SK-N-SH treated with all-trans-retinoic acid at 6 μM for 48 hours (cell line): ENCODE measurements at regions not wholly inside any gene's neighbourhood (a gene's known extent, or its start where the extent isn't known, plus 50 kb on each side); places are given as distances from the start of the nearest gene placed in this dataset.

Experiments
- ATAC-seq: fragments of 200-7000 bp; cut with Tn5 transposase; 3 replicates; pipeline ENCODE4 v1.9.1; 2020; ENCODE audit warnings: mild to moderate bottlenecking, moderate library complexity
- ARNTL ChIP-seq: fragments of 450-650 bp; formaldehyde crosslinking; IDR thresholded peaks from 2 replicates; pipeline ENCODE4 v1.5.0; 2020; ENCODE audit warnings: low read depth, mild to moderate bottlenecking, moderate library complexity, borderline replicate concordance
- CSDC2 ChIP-seq: fragments of 250-450 bp; sonication (Bioruptor Pico); IDR thresholded peaks from 2 replicates; pipeline ENCODE4 v1.5.0; 2020; ENCODE audit warnings: mild to moderate bottlenecking, moderate library complexity
- ESRRG ChIP-seq: fragments of 250-450 bp; sonication (Bioruptor Pico); IDR thresholded peaks from 2 replicates; pipeline ENCODE4 v1.6.1; 2021; ENCODE audit warnings: mild to moderate bottlenecking
- GLIS3 ChIP-seq: fragments of 250-450 bp; sonication (Bioruptor Pico); IDR thresholded peaks from 2 replicates; pipeline ENCODE4 v1.5.0; 2020; ENCODE audit warnings: mild to moderate bottlenecking, moderate library complexity
- OSR1 ChIP-seq: fragments of 250-450 bp; sonication (Bioruptor Pico); IDR thresholded peaks from 2 replicates; pipeline ENCODE4 v1.8.0; 2022; ENCODE audit warnings: moderate library complexity, mild to moderate bottlenecking, inconsistent platforms
- PATZ1 ChIP-seq: fragments of 250-450 bp; sonication (Bioruptor Pico); IDR thresholded peaks from 2 replicates; pipeline ENCODE4 v1.8.0; 2020; ENCODE audit warnings: mild to moderate bottlenecking, moderate library complexity, borderline replicate concordance
- POU6F1 ChIP-seq: fragments of 250-450 bp; sonication (Bioruptor Pico); IDR thresholded peaks from 2 replicates; pipeline ENCODE4 v1.8.0; 2021; ENCODE audit warnings: low read depth, mild to moderate bottlenecking, moderate library complexity, borderline replicate concordance
- PPARA ChIP-seq: fragments of 250-450 bp; sonication (Bioruptor Pico); IDR thresholded peaks from 2 replicates; pipeline ENCODE4 v1.5.0; 2020; ENCODE audit warnings: mild to moderate bottlenecking, borderline replicate concordance
- SNAI2 ChIP-seq: fragments of 250-450 bp; sonication (Bioruptor Pico); IDR thresholded peaks from 2 replicates; pipeline ENCODE4 v1.5.0; 2020; ENCODE audit warnings: mild to moderate bottlenecking, moderate library complexity
- TCF4 ChIP-seq: fragments of 250-450 bp; sonication (Bioruptor Pico); IDR thresholded peaks from 2 replicates; pipeline ENCODE4 v1.8.0; 2021; ENCODE audit warnings: mild to moderate bottlenecking, moderate library complexity, borderline replicate concordance
- ZC3H10 ChIP-seq: fragments of 250-450 bp; sonication (Bioruptor Pico); IDR thresholded peaks from 2 replicates; pipeline ENCODE4 v1.5.1; 2021; ENCODE audit warnings: mild to moderate bottlenecking, moderate library complexity
- ZNF565 ChIP-seq: fragments of 450-650 bp; formaldehyde crosslinking; conservative IDR thresholded peaks from 2 replicates; pipeline ENCODE4 v1.5.0; 2020; ENCODE audit warnings: low read depth, mild to moderate bottlenecking, moderate library complexity
- ZNF70 ChIP-seq: fragments of 450-650 bp; formaldehyde crosslinking; IDR thresholded peaks from 2 replicates; pipeline ENCODE4 v1.5.0; 2020; ENCODE audit warnings: mild to moderate bottlenecking, moderate library complexity
- ZNF8 ChIP-seq: fragments of 450-650 bp; formaldehyde crosslinking; IDR thresholded peaks from 2 replicates; pipeline ENCODE4 v1.5.0; 2020; ENCODE audit warnings: mild to moderate bottlenecking, moderate library complexity
- TF ChIP-seq, protein P1 (sequence below): fragments of 250-450 bp; sonication (Bioruptor Pico); IDR thresholded peaks from 2 replicates; pipeline ENCODE4 v1.5.0; 2020; ENCODE audit warnings: mild to moderate bottlenecking, moderate library complexity
- TF ChIP-seq, protein P2 (sequence below): fragments of 250-450 bp; sonication (Bioruptor Pico); IDR thresholded peaks from 2 replicates; pipeline ENCODE4 v1.5.1; 2021; ENCODE audit warnings: mild to moderate bottlenecking, moderate library complexity
- TF ChIP-seq, protein P3 (sequence below): fragments of 250-450 bp; sonication (Bioruptor Pico); IDR thresholded peaks from 2 replicates; pipeline ENCODE4 v1.5.1; 2020; ENCODE audit warnings: low read depth, mild to moderate bottlenecking, moderate library complexity

DNA sequence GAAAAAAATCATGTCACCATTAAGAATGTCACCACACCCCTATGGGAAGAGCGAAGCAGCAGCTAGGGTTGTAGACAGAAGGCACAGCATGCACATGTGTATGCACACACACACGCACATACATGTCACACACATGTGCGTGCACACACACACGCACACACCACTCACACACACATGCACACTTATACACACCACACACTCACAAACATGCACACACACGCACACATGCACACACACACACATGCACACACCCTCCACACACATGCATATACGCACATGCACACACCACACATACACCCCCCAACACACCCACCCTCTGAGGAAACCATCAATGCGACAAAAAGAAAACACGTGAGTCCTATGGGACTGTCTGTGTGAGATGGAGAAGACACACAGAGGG lies 205.4 kb downstream of the ENGASE start (continued):
- TF ChIP-seq, protein P1, sequence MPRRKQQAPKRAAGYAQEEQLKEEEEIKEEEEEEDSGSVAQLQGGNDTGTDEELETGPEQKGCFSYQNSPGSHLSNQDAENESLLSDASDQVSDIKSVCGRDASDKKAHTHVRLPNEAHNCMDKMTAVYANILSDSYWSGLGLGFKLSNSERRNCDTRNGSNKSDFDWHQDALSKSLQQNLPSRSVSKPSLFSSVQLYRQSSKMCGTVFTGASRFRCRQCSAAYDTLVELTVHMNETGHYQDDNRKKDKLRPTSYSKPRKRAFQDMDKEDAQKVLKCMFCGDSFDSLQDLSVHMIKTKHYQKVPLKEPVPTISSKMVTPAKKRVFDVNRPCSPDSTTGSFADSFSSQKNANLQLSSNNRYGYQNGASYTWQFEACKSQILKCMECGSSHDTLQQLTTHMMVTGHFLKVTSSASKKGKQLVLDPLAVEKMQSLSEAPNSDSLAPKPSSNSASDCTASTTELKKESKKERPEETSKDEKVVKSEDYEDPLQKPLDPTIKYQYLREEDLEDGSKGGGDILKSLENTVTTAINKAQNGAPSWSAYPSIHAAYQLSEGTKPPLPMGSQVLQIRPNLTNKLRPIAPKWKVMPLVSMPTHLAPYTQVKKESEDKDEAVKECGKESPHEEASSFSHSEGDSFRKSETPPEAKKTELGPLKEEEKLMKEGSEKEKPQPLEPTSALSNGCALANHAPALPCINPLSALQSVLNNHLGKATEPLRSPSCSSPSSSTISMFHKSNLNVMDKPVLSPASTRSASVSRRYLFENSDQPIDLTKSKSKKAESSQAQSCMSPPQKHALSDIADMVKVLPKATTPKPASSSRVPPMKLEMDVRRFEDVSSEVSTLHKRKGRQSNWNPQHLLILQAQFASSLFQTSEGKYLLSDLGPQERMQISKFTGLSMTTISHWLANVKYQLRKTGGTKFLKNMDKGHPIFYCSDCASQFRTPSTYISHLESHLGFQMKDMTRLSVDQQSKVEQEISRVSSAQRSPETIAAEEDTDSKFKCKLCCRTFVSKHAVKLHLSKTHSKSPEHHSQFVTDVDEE (CRISPR knock-in tag) = no peak
- TF ChIP-seq ZNF565 (CRISPR knock-in tag) = no peak
- TF ChIP-seq TCF4 = no peak
- no peak for TF ChIP-seq POU6F1 (CRISPR knock-in tag)
- TF ChIP-seq, protein P2, sequence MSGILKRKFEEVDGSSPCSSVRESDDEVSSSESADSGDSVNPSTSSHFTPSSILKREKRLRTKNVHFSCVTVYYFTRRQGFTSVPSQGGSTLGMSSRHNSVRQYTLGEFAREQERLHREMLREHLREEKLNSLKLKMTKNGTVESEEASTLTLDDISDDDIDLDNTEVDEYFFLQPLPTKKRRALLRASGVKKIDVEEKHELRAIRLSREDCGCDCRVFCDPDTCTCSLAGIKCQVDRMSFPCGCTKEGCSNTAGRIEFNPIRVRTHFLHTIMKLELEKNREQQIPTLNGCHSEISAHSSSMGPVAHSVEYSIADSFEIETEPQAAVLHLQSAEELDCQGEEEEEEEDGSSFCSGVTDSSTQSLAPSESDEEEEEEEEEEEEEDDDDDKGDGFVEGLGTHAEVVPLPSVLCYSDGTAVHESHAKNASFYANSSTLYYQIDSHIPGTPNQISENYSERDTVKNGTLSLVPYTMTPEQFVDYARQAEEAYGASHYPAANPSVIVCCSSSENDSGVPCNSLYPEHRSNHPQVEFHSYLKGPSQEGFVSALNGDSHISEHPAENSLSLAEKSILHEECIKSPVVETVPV = no peak
- TF ChIP-seq, all 23 proteins: peak for 0

- no peak for ATAC-seq
- TF ChIP-seq SNAI2 (CRISPR knock-in tag) = no peak
- no peak for TF ChIP-seq ZC3H10 (CRISPR knock-in tag)
- TF ChIP-seq CSDC2 (CRISPR knock-in tag) = no peak
- TF ChIP-seq ESRRG (CRISPR knock-in tag) = no peak
- no peak for TF ChIP-seq POU6F1 (CRISPR knock-in tag)
- TF ChIP-seq GLIS3 (CRISPR knock-in tag) = no peak
- TF ChIP-seq PPARA (CRISPR knock-in tag) = no peak
- TF ChIP-seq, protein P1 (CRISPR knock-in tag) = no peak
- no peak for TF ChIP-seq TCF4
- TF ChIP-seq, protein P3, sequence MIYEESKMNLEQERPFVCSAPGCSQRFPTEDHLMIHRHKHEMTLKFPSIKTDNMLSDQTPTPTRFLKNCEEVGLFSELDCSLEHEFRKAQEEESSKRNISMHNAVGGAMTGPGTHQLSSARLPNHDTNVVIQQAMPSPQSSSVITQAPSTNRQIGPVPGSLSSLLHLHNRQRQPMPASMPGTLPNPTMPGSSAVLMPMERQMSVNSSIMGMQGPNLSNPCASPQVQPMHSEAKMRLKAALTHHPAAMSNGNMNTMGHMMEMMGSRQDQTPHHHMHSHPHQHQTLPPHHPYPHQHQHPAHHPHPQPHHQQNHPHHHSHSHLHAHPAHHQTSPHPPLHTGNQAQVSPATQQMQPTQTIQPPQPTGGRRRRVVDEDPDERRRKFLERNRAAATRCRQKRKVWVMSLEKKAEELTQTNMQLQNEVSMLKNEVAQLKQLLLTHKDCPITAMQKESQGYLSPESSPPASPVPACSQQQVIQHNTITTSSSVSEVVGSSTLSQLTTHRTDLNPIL = no peak
- TF ChIP-seq PATZ1 = no peak
- TF ChIP-seq OSR1 (CRISPR knock-in tag) = no peak
- TF ChIP-seq ARNTL = no peak
- TF ChIP-seq, protein P2 = no peak
- no peak for TF ChIP-seq ZNF8 (CRISPR knock-in tag)
- TF ChIP-seq ZNF70 (CRISPR knock-in tag) = no peak
- TF ChIP-seq, all 23 proteins: peak for 0
Measured at GRCh38 chr17:79279320-79279719, 204.7 kb downstream of the ENGASE start.
